H9 (cell line): ENCODE measurements at regions not wholly inside any gene's neighbourhood (a gene's known extent, or its start where the extent isn't known, plus 50 kb on each side); places are given as distances from the start of the nearest gene placed in this dataset.

Experiments
- DNase-seq: peaks from one replicate; pipeline ENCODE4 v3.0.0-alpha.2; 2017
- H2AFZ ChIP-seq: one replicate; pipeline ENCODE4 v1.6.1; 2013; ENCODE audit warnings: mild to moderate bottlenecking, low read length, control low read depth, moderate library complexity
- H2AK5ac ChIP-seq: 2 replicates; pipeline ENCODE4 v1.6.1; 2013; ENCODE audit warnings: low read length, control low read depth, mixed read lengths; ENCODE audit not compliant: insufficient read length
- H2BK120ac ChIP-seq: one replicate; pipeline ENCODE4 v1.6.1; 2013; ENCODE audit warnings: low read depth, mild to moderate bottlenecking, low read length, control low read depth, inconsistent platforms; ENCODE audit not compliant: poor library complexity, severe bottlenecking
- H2BK12ac ChIP-seq: 2 replicates; pipeline ENCODE4 v1.6.1; 2013; ENCODE audit warnings: low read length, control low read depth, mixed read lengths, low read depth; ENCODE audit not compliant: insufficient read length
- H2BK15ac ChIP-seq: 2 replicates; pipeline ENCODE4 v1.6.1; 2013; ENCODE audit warnings: low read depth, low read length, control low read depth
- H2BK20ac ChIP-seq: one replicate; pipeline ENCODE4 v1.6.1; 2013; ENCODE audit warnings: low read depth, mild to moderate bottlenecking, low read length, control low read depth, inconsistent platforms; ENCODE audit not compliant: poor library complexity, severe bottlenecking
- H2BK5ac ChIP-seq: 2 replicates; pipeline ENCODE4 v1.6.1; 2013; ENCODE audit warnings: low read length, control low read depth, mixed read lengths; ENCODE audit not compliant: insufficient read length
- H3K14ac ChIP-seq: 2 replicates; pipeline ENCODE4 v1.6.1; 2013; ENCODE audit warnings: low read length, control low read depth; ENCODE audit not compliant: insufficient read depth
- H3K18ac ChIP-seq: 2 replicates; pipeline ENCODE4 v1.6.1; 2013; ENCODE audit warnings: low read depth, mild to moderate bottlenecking, mixed read lengths, low read length, control low read depth; ENCODE audit not compliant: insufficient read length
- H3K23ac ChIP-seq: 2 replicates; pipeline ENCODE4 v1.6.1; 2013; ENCODE audit warnings: low read length, control low read depth, mixed read lengths, low read depth; ENCODE audit not compliant: insufficient read length
- H3K23me2 ChIP-seq: 2 replicates; pipeline ENCODE4 v1.6.1; 2013; ENCODE audit warnings: low read depth, mild to moderate bottlenecking, mixed read lengths, low read length, control low read depth; ENCODE audit not compliant: insufficient read length, poor library complexity, severe bottlenecking
- H3K27ac ChIP-seq: 2 replicates; pipeline ENCODE4 v1.5.1; 2013; ENCODE audit warnings: low read length, control low read depth, mixed read lengths, low read depth; ENCODE audit not compliant: insufficient read length
- H3K27me3 ChIP-seq: 2 replicates; pipeline ENCODE4 v1.6.1; 2013; ENCODE audit warnings: low read length, control low read depth, inconsistent platforms; ENCODE audit not compliant: insufficient read depth
- H3K4ac ChIP-seq: 2 replicates; pipeline ENCODE4 v1.6.1; 2013; ENCODE audit warnings: low read depth, mild to moderate bottlenecking, control low read depth, inconsistent platforms, low read length, moderate library complexity
- H3K4me1 ChIP-seq: 2 replicates; pipeline ENCODE4 v1.6.1; 2013; ENCODE audit warnings: low read length, control low read depth, inconsistent platforms; ENCODE audit not compliant: insufficient read depth
- H3K4me2 ChIP-seq: 2 replicates; pipeline ENCODE4 v1.6.1; 2013; ENCODE audit warnings: low read length, control low read depth, mixed read lengths; ENCODE audit not compliant: insufficient read length, insufficient read depth
- H3K56ac ChIP-seq: 2 replicates; pipeline ENCODE4 v1.6.1; 2013; ENCODE audit warnings: low read depth, mild to moderate bottlenecking, mixed read lengths, low read length, control low read depth; ENCODE audit not compliant: insufficient read length
- H3K79me1 ChIP-seq: 2 replicates; pipeline ENCODE4 v1.6.1; 2013; ENCODE audit warnings: low read depth, mild to moderate bottlenecking, moderate library complexity, low read length, control low read depth, inconsistent platforms; ENCODE audit not compliant: insufficient read depth, poor library complexity, severe bottlenecking
- H3K79me2 ChIP-seq: 2 replicates; pipeline ENCODE4 v1.6.1; 2013; ENCODE audit warnings: low read length, control low read depth, inconsistent platforms; ENCODE audit not compliant: insufficient read depth
- H3K9ac ChIP-seq: 2 replicates; pipeline ENCODE4 v1.6.1; 2013; ENCODE audit warnings: low read length, control low read depth, mixed read lengths; ENCODE audit not compliant: insufficient read length; ENCODE audit errors: extremely low read depth
- H3K9me3 ChIP-seq: one replicate; pipeline ENCODE4 v1.6.1; 2013; ENCODE audit warnings: low read depth, low read length, inconsistent platforms; ENCODE audit not compliant: control insufficient read depth
- H3T11ph ChIP-seq: one replicate; pipeline ENCODE4 v1.6.1; 2013; ENCODE audit warnings: mild to moderate bottlenecking, low read length, control low read depth, inconsistent platforms
- H4K20me1 ChIP-seq: one replicate; pipeline ENCODE4 v1.6.1; 2013; ENCODE audit not compliant: control insufficient read depth, insufficient read length, insufficient read depth
- H4K5ac ChIP-seq: 2 replicates; pipeline ENCODE4 v1.6.1; 2013; ENCODE audit warnings: low read depth, mild to moderate bottlenecking, mixed read lengths, low read length, control low read depth; ENCODE audit not compliant: insufficient read length
- H4K8ac ChIP-seq: replicated peaks from 2 replicates; pipeline ENCODE4 v1.6.1; 2013; ENCODE audit warnings: low read length, control low read depth, mixed read lengths, low read depth; ENCODE audit not compliant: insufficient read length
- H4K91ac ChIP-seq: 2 replicates; pipeline ENCODE4 v1.6.1; 2013; ENCODE audit warnings: low read depth, mild to moderate bottlenecking, moderate library complexity, mixed read lengths, low read length, control low read depth; ENCODE audit not compliant: insufficient read length
- H3K27ac Mint-ChIP-seq, 3 experiments: 2 replicates in 2 of 3; 3 replicates in 1 of 3; pipeline ENCODE4 v1.8.0; 2020 to 2021; ENCODE audit warnings: mixed read lengths in 3 of 3, mild to moderate bottlenecking in 1 of 3, moderate library complexity in 1 of 3
- H3K27me3 Mint-ChIP-seq: 2 replicates; pipeline ENCODE4 v1.8.0; 2021; ENCODE audit warnings: low read depth, mild to moderate bottlenecking, moderate library complexity, mixed read lengths
- H3K36me3 Mint-ChIP-seq, 3 experiments: 2 replicates in 2 of 3; 3 replicates in 1 of 3; pipeline ENCODE4 v1.8.0; 2020 to 2021; ENCODE audit warnings: low read depth in 3 of 3, mixed read lengths in 3 of 3; ENCODE audit not compliant: insufficient read depth in 1 of 3
- H3K4me1 Mint-ChIP-seq, 2 experiments: 2 replicates each; pipeline ENCODE4 v1.8.0; 2020; ENCODE audit warnings: mixed read lengths in 2 of 2
- H3K4me3 Mint-ChIP-seq, 2 experiments: 2 replicates in 1 of 2; 3 replicates in 1 of 2; pipeline ENCODE4 v1.8.0; 2020 to 2021; ENCODE audit warnings: mild to moderate bottlenecking in 2 of 2, mixed read lengths in 2 of 2, moderate library complexity in 1 of 2
- H3K9me3 Mint-ChIP-seq, 2 experiments: 2 replicates in 1 of 2; 3 replicates in 1 of 2; pipeline ENCODE4 v1.8.0; 2020; ENCODE audit warnings: mild to moderate bottlenecking in 2 of 2, mixed read lengths in 2 of 2, moderate library complexity in 1 of 2
- WGBS: extraction: QIAGEN DNeasy Blood & Tissue Kit; methylation state at CpG from one replicate; pipeline ENCODE4 v1.1.7; 2013; ENCODE audit warnings: missing lambda C conversion rate, low lambda C conversion rate, mixed read lengths; ENCODE audit not compliant: insufficient read length; ENCODE audit errors: extremely low coverage; 5-methylcytosine and 5-hydroxymethylcytosine counted together
- TF ChIP-seq, protein P1 (sequence below): fragments of 200-600 bp; sonication (generic); conservative IDR thresholded peaks from 3 replicates; pipeline ENCODE4 v1.8.0; 2021; ENCODE audit warnings: antibody characterized with exemption, mild to moderate bottlenecking

DNA sequence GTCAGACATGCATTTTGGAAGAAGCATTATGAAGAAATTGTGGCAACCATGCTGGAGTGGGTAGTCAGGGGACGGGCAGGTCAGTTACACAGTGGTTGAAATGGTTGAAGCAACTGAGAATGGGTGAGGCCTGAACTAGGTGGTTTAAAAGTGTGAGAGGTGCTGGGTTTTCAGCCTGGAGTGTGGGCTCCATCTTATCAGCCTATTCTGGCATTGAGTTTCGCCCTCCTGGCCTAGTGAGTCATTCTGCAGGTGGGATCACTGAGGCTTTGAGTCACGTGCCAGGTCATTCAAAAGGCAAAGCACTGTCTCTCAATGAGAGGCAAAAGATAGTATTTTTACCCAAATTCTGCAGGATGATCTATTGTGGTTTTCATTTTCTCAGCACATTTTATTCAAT lies 181.9 kb upstream of the CHD6 start:
- H3K9me3 Mint-ChIP-seq: no peaks in the 10 kb centered on the region
- Histone ChIP-seq H3K4me2 (no peak overlapping the region), H4K20me1 (no peaks in the 10 kb centered on the region), H3K14ac (no peak overlapping the region), H4K5ac (no peak overlapping the region), H2BK15ac (no peak overlapping the region), H3K79me1 (no peaks in the 10 kb centered on the region), H3K23ac (no peak overlapping the region), H3K27me3 (no peaks in the 10 kb centered on the region), H3T11ph (no peak overlapping the region), H3K56ac (no peak overlapping the region), H3K23me2 (no peaks in the 10 kb centered on the region), H3K4me1 (peaks cover 3% of the 10 kb centered on the region; the same call in 1 of the 2 replicates), H4K8ac (no peak overlapping the region), H3K4ac (no peak overlapping the region), H3K9ac (no peak overlapping the region), H3K18ac (no peak overlapping the region), H2AFZ (no peak overlapping the region), H3K9me3 (no peaks in the 10 kb centered on the region), H2AK5ac (no peak overlapping the region), H2BK20ac (no peak overlapping the region), H2BK12ac (no peak overlapping the region), H3K27ac (no peak overlapping the region), H2BK5ac (no peak overlapping the region), H2BK120ac (no peak overlapping the region), H4K91ac (no peak overlapping the region), H3K79me2 (no peaks in the 10 kb centered on the region)
- no peak for DNase-seq
- no peaks in the 10 kb centered on the region for H3K36me3 Mint-ChIP-seq
- TF ChIP-seq, protein P1, sequence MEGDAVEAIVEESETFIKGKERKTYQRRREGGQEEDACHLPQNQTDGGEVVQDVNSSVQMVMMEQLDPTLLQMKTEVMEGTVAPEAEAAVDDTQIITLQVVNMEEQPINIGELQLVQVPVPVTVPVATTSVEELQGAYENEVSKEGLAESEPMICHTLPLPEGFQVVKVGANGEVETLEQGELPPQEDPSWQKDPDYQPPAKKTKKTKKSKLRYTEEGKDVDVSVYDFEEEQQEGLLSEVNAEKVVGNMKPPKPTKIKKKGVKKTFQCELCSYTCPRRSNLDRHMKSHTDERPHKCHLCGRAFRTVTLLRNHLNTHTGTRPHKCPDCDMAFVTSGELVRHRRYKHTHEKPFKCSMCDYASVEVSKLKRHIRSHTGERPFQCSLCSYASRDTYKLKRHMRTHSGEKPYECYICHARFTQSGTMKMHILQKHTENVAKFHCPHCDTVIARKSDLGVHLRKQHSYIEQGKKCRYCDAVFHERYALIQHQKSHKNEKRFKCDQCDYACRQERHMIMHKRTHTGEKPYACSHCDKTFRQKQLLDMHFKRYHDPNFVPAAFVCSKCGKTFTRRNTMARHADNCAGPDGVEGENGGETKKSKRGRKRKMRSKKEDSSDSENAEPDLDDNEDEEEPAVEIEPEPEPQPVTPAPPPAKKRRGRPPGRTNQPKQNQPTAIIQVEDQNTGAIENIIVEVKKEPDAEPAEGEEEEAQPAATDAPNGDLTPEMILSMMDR: no peak
- peaks cover 2% of the 10 kb centered on the region; the same call in 1 of the 2 replicates for H3K27me3 Mint-ChIP-seq
- H3K4me3 Mint-ChIP-seq: no peak overlapping the region
- no CpG with 5 or more reads among the region's 3 CpGs for WGBS
- H3K4me1 Mint-ChIP-seq: peaks cover 13 to 15% of the 10 kb centered on the region in 2 experiments
- H3K27ac Mint-ChIP-seq: no peak overlapping the region
